ENCODE measurements at regions not wholly inside any gene's neighbourhood (a gene's known extent, or its start where the extent isn't known, plus 50 kb on each side); places are given as distances from the start of the nearest gene placed in this dataset.

- H3K9me3 Mint-ChIP-seq: peaks cover 2 to 12% (median 8%) of the 10 kb centered on the region in 8 donors
- no peak overlapping the region for H3K27ac Mint-ChIP-seq
- H3K4me3 ChIP-seq (ENCODE audit: low read length in 2 of 2): no peak overlapping the region
- no peaks in the 10 kb centered on the region for H3K27me3 Mint-ChIP-seq
- ChIA-PET POLR2A (ENCODE audit: partially characterized antibody) (no interaction called here), CTCF (ENCODE audit: partially characterized antibody) (no interaction called here)
- intact Hi-C loops (cut with micrococcal nuclease): no loop called here
- H3K9me3 ChIP-seq (ENCODE audit: control insufficient read depth in 1 of 2, low read length in 2 of 2): no peaks in the 10 kb centered on the region
- H3K4me1 ChIP-seq (ENCODE audit: insufficient read depth, low read length): no peaks in the 10 kb centered on the region
- H3K36me3 ChIP-seq (ENCODE audit: insufficient read depth, low read length): no peaks in the 10 kb centered on the region
- no peaks in the 10 kb centered on the region for H3K27me3 ChIP-seq (ENCODE audit: insufficient read depth, low read length)
- no peak for DNase-seq
- no peak overlapping the region for H3K27ac ChIP-seq (ENCODE audit: low read depth, low read length)
- no peaks in the 10 kb centered on the region for H3K36me3 Mint-ChIP-seq
- H3K4me3 Mint-ChIP-seq: no peak overlapping the region
- no peaks in the 10 kb centered on the region for H3K4me1 Mint-ChIP-seq
These were observed 541.1 kb downstream of the HAO1 start for GRCh38 chr20:7399114-7399513.

- Histone ChIP-seq H3K27ac (ENCODE audit: low read depth, low read length) (no peak overlapping the region), H3K4me1 (ENCODE audit: insufficient read depth, low read length) (no peaks in the 10 kb centered on the region), H3K27me3 (ENCODE audit: insufficient read depth, low read length) (no peaks in the 10 kb centered on the region), H3K36me3 (ENCODE audit: insufficient read depth, low read length) (no peaks in the 10 kb centered on the region), H3K4me3 (ENCODE audit: low read length in 2 of 2) (no peak overlapping the region), H3K9me3 (ENCODE audit: control insufficient read depth in 1 of 2, low read length in 2 of 2) (no peaks in the 10 kb centered on the region)
- Mint-ChIP-seq H3K27me3 (no peaks in the 10 kb centered on the region), H3K9me3 (peaks cover 2 to 16% (median 8%) of the 10 kb centered on the region in 8 donors), H3K36me3 (no peaks in the 10 kb centered on the region), H3K27ac (no peak overlapping the region), H3K4me1 (no peaks in the 10 kb centered on the region), H3K4me3 (no peak overlapping the region)
- ChIA-PET CTCF (ENCODE audit: partially characterized antibody) (no interaction called here), POLR2A (ENCODE audit: partially characterized antibody) (no interaction called here)
- intact Hi-C loops (cut with micrococcal nuclease): no loop called here
- no peak for DNase-seq
These were observed 540.7 kb downstream of the HAO1 start for GRCh38 chr20:7399575-7399974.

GRCh38 chr20:7406671-7407070, 533.6 kb downstream of the HAO1 start:
- no peaks in the 10 kb centered on the region for H3K4me1 ChIP-seq (ENCODE audit: insufficient read depth, low read length)
- no peak for DNase-seq
- H3K27me3 ChIP-seq (ENCODE audit: insufficient read depth, low read length): no peaks in the 10 kb centered on the region
- H3K36me3 ChIP-seq (ENCODE audit: insufficient read depth, low read length): no peaks in the 10 kb centered on the region
- ChIA-PET POLR2A (ENCODE audit: partially characterized antibody) (no interaction called here), CTCF (ENCODE audit: partially characterized antibody) (no interaction called here)
- Mint-ChIP-seq H3K27ac (no peak overlapping the region), H3K4me1 (no peaks in the 10 kb centered on the region), H3K36me3 (no peaks in the 10 kb centered on the region), H3K27me3 (no peaks in the 10 kb centered on the region), H3K4me3 (no peak overlapping the region), H3K9me3 (peaks cover 0 to 17% (median 6%) of the 10 kb centered on the region in 8 donors)
- no peaks in the 10 kb centered on the region for H3K9me3 ChIP-seq (ENCODE audit: control insufficient read depth in 1 of 2, low read length in 2 of 2)
- H3K27ac ChIP-seq (ENCODE audit: low read depth, low read length): no peak overlapping the region
- intact Hi-C loops (cut with micrococcal nuclease): no loop called here
- no peak overlapping the region for H3K4me3 ChIP-seq (ENCODE audit: low read length in 2 of 2)

- Histone ChIP-seq H3K9me3 (ENCODE audit: control insufficient read depth in 1 of 2, low read length in 2 of 2) (no peaks in the 10 kb centered on the region), H3K4me3 (ENCODE audit: low read length in 2 of 2) (no peak overlapping the region), H3K36me3 (ENCODE audit: insufficient read depth, low read length) (no peaks in the 10 kb centered on the region), H3K4me1 (ENCODE audit: insufficient read depth, low read length) (no peaks in the 10 kb centered on the region), H3K27me3 (ENCODE audit: insufficient read depth, low read length) (no peaks in the 10 kb centered on the region), H3K27ac (ENCODE audit: low read depth, low read length) (no peak overlapping the region)
- no peak overlapping the region for H3K4me3 Mint-ChIP-seq
- ChIA-PET POLR2A (ENCODE audit: partially characterized antibody) (no interaction called here), CTCF (ENCODE audit: partially characterized antibody) (no interaction called here)
- H3K4me1 Mint-ChIP-seq: no peaks in the 10 kb centered on the region
- H3K36me3 Mint-ChIP-seq: no peaks in the 10 kb centered on the region
- H3K9me3 Mint-ChIP-seq: peaks cover 0 to 20% (median 3%) of the 10 kb centered on the region in 8 donors
- H3K27me3 Mint-ChIP-seq: no peaks in the 10 kb centered on the region
- intact Hi-C loops (cut with micrococcal nuclease): no loop called here
- no peak overlapping the region for H3K27ac Mint-ChIP-seq
- no peak for DNase-seq
These were observed 530.1 kb downstream of the HAO1 start for GRCh38 chr20:7410150-7410549.

GRCh38 chr20:7411075-7411474, 529.2 kb downstream of the HAO1 start:
- Mint-ChIP-seq H3K36me3 (no peaks in the 10 kb centered on the region), H3K27ac (no peak overlapping the region), H3K4me1 (no peaks in the 10 kb centered on the region), H3K4me3 (no peak overlapping the region), H3K27me3 (no peaks in the 10 kb centered on the region), H3K9me3 (peaks cover 0 to 15% (median 3%) of the 10 kb centered on the region in 8 donors)
- POLR2A ChIA-PET (ENCODE audit: partially characterized antibody): no interaction called here
- Histone ChIP-seq H3K27me3 (ENCODE audit: insufficient read depth, low read length) (no peaks in the 10 kb centered on the region), H3K27ac (ENCODE audit: low read depth, low read length) (no peak overlapping the region), H3K36me3 (ENCODE audit: insufficient read depth, low read length) (no peaks in the 10 kb centered on the region), H3K9me3 (ENCODE audit: control insufficient read depth in 1 of 2, low read length in 2 of 2) (no peaks in the 10 kb centered on the region), H3K4me3 (ENCODE audit: low read length in 2 of 2) (no peak overlapping the region), H3K4me1 (ENCODE audit: insufficient read depth, low read length) (no peaks in the 10 kb centered on the region)
- intact Hi-C loops (cut with micrococcal nuclease): no loop called here
- CTCF ChIA-PET (ENCODE audit: partially characterized antibody): no interaction called here
- no peak for DNase-seq

GRCh38 chr20:7415427-7415826, 524.8 kb downstream of the HAO1 start:
- DNase-seq: no peak
- Histone ChIP-seq H3K27ac (ENCODE audit: low read depth, low read length) (no peak overlapping the region), H3K27me3 (ENCODE audit: insufficient read depth, low read length) (no peaks in the 10 kb centered on the region), H3K4me3 (ENCODE audit: low read length in 2 of 2) (no peak overlapping the region), H3K4me1 (ENCODE audit: insufficient read depth, low read length) (no peaks in the 10 kb centered on the region), H3K9me3 (ENCODE audit: control insufficient read depth in 1 of 2, low read length in 2 of 2) (no peaks in the 10 kb centered on the region), H3K36me3 (ENCODE audit: insufficient read depth, low read length) (no peaks in the 10 kb centered on the region)
- POLR2A ChIA-PET (ENCODE audit: partially characterized antibody): no interaction called here
- intact Hi-C loops (cut with micrococcal nuclease): no loop called here
- CTCF ChIA-PET (ENCODE audit: partially characterized antibody): no interaction called here
- Mint-ChIP-seq H3K27ac (no peak overlapping the region), H3K27me3 (no peaks in the 10 kb centered on the region), H3K4me1 (no peaks in the 10 kb centered on the region), H3K9me3 (peaks cover 0 to 9% (median 3%) of the 10 kb centered on the region in 8 donors), H3K36me3 (no peaks in the 10 kb centered on the region), H3K4me3 (no peak overlapping the region)

- ChIA-PET CTCF (ENCODE audit: partially characterized antibody) (no interaction called here), POLR2A (ENCODE audit: partially characterized antibody) (no interaction called here)
- Histone ChIP-seq H3K27me3 (ENCODE audit: insufficient read depth, low read length) (no peaks in the 10 kb centered on the region), H3K27ac (ENCODE audit: low read depth, low read length) (no peak overlapping the region), H3K4me3 (ENCODE audit: low read length in 2 of 2) (no peak overlapping the region), H3K4me1 (ENCODE audit: insufficient read depth, low read length) (no peaks in the 10 kb centered on the region), H3K9me3 (ENCODE audit: control insufficient read depth in 1 of 2, low read length in 2 of 2) (no peaks in the 10 kb centered on the region), H3K36me3 (ENCODE audit: insufficient read depth, low read length) (no peaks in the 10 kb centered on the region)
- intact Hi-C loops (cut with micrococcal nuclease): no loop called here
- no peak for DNase-seq
- H3K27me3 Mint-ChIP-seq: no peaks in the 10 kb centered on the region
- H3K9me3 Mint-ChIP-seq: peaks cover 0 to 9% (median 3%) of the 10 kb centered on the region in 8 donors
- H3K4me1 Mint-ChIP-seq: no peaks in the 10 kb centered on the region
- H3K4me3 Mint-ChIP-seq: no peak overlapping the region
- no peak overlapping the region for H3K27ac Mint-ChIP-seq
- H3K36me3 Mint-ChIP-seq: no peaks in the 10 kb centered on the region
These were observed 523.9 kb downstream of the HAO1 start for GRCh38 chr20:7416382-7416781.

- POLR2A ChIA-PET (ENCODE audit: partially characterized antibody): no interaction called here
- Histone ChIP-seq H3K9me3 (ENCODE audit: control insufficient read depth in 1 of 2, low read length in 2 of 2) (no peaks in the 10 kb centered on the region), H3K4me3 (ENCODE audit: low read length in 2 of 2) (no peak overlapping the region), H3K4me1 (ENCODE audit: insufficient read depth, low read length) (no peaks in the 10 kb centered on the region), H3K36me3 (ENCODE audit: insufficient read depth, low read length) (no peaks in the 10 kb centered on the region), H3K27me3 (ENCODE audit: insufficient read depth, low read length) (no peaks in the 10 kb centered on the region), H3K27ac (ENCODE audit: low read depth, low read length) (no peak overlapping the region)
- no peaks in the 10 kb centered on the region for H3K36me3 Mint-ChIP-seq
- H3K4me3 Mint-ChIP-seq: no peak overlapping the region
- intact Hi-C loops (cut with micrococcal nuclease): no loop called here
- no peak overlapping the region for H3K27ac Mint-ChIP-seq
- no peaks in the 10 kb centered on the region for H3K4me1 Mint-ChIP-seq
- CTCF ChIA-PET (ENCODE audit: partially characterized antibody): no interaction called here
- peaks cover 0 to 5% (median 2%) of the 10 kb centered on the region in 8 donors for H3K9me3 Mint-ChIP-seq
- no peaks in the 10 kb centered on the region for H3K27me3 Mint-ChIP-seq
- no peak for DNase-seq
These were observed 519.9 kb downstream of the HAO1 start for GRCh38 chr20:7420345-7420744.
